Stimulated activated naive CD8-positive, alpha-beta T cell treated with anti-CD3 and anti-CD28 coated beads, Interleukin-15, Interleukin-2, amounts not matched to agents 100 U/mL and 50 U/mL, for 24 hours (primary cell): ENCODE measurements at regions not wholly inside any gene's neighbourhood (a gene's known extent, or its start where the extent isn't known, plus 50 kb on each side); places are given as distances from the start of the nearest gene placed in this dataset.
"Not testable (repeated sequence)": the region's sequence is repeated elsewhere in the genome, so short reads cannot be mapped to it uniquely, and the experiment has no call there.

Experiments used
- ATAC-seq: fragments of 150-1000 bp; cut with Tn5 transposase; one replicate; pipeline ENCODE4 v1.10.0; 2021
- DNase-seq: peaks from one replicate; pipeline ENCODE4 v3.0.0; 2021

- not testable (repeated sequence) for ATAC-seq, DNase-seq
Measured at GRCh38 chr2:146970981-146971380, 873.8 kb upstream of the ACVR2A start.

DNA sequence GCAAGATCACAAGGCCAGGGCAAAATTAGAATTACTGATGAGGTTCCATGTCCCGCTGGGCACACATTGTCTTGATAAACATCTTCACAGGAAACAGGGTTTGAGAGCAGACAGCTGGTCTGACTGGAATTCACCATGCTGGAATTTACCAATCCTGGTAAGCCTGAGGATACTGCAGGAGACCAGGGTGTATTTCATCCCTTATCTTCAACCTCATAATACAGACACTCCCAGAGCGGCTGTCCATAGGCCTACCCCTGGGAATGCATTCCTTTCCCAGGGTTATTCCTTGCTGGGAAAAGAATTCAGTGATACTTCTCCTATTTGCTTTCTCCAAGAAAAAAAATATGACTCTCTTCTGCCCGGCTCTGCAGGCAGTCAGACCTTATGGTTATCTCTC lies 875.1 kb upstream of the ACVR2A start:
- not testable (repeated sequence) for ATAC-seq

GRCh38 chr2:146964494-146964893 lies 880.3 kb upstream of the ACVR2A start:
- DNase-seq (no peak), ATAC-seq (no peak)

More for the DNA sequence above, 875.1 kb upstream of the ACVR2A start:
- not testable (repeated sequence) for DNase-seq

- DNase-seq: no peak
- ATAC-seq: no peak
Measured at GRCh38 chr2:146954544-146954943, 890.3 kb upstream of the ACVR2A start.

DNA sequence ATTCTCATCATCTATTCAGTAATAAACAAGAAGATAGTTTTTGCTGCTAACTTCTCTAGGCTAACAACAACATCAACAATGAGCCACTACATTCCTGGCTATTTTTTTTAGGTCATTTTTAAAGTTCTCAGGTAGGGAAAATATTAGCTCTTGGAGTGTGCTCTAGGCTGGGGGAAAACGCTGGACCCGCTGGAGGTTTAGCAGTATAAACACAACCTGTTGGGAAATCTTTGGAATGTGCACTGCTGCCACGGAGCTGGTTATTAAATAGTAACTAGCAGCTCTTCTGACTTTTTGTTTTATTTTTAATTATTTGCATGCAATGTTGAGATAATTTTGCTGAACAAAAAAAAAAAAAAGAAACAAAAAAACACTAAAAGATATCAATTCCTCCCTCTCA lies 892.1 kb upstream of the ACVR2A start:
- DNase-seq (no peak), ATAC-seq (no peak)

DNA sequence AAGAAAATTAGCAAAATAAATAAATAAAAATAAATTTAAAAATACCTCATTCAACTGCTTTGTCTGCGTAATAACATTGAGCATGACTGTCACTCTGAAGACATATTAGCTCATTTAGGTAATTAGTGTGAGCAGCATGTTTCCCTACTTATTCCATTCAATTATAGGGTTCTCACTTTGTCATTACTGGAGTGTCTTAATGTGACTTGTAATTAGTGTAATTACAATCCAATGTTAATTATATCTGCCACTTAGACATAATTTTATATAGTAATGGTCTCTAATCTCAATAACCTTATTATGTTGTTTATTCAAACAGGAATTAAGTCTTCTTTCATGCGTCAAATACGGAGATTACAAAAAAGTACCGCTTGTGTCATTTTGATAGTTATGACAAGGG lies 893.9 kb upstream of the ACVR2A start:
- ATAC-seq (no peak), DNase-seq (no peak)

DNA sequence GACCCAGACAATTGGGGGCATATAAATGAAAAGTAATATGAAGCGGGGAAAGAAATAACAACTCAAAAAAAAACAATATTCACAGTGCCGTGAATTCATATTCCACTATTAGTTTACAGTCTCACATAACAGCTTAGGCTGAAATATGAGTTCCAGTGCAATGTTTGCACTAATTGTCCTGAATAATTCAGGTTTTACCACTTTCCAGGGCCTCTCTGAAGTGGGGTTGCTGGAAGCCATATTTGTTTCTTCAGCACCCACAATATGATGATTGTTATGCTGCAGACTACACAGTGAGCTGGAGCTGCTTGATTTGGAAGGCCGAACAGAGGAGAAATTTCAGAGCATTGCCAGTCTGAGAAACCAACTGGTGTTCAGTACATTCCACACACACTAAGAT lies 894.5 kb upstream of the ACVR2A start:
- DNase-seq (no peak), ATAC-seq (no peak)

GRCh38 chr2:146949400-146949799 lies 895.4 kb upstream of the ACVR2A start:
- no peak for DNase-seq
- no peak for ATAC-seq

DNA sequence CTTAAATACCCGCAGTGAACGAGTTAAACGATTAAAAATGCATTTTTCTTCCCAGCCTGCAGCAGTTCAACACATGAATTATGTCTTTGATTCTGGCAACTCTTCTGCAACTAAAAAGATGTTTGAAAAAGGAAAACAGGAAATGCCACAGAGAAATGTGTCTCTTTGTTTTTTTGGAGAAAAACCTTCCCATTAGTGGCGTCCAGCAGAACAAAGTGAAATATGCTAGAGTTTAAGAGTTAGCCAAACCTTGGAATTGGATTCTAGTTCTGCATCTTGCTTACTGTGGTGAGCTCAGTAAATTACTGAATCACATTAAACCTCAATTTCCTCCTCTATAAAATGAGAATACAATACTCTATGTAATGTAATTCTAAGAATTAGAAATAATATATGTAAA lies 900.2 kb upstream of the ACVR2A start:
- no peak for ATAC-seq

DNA sequence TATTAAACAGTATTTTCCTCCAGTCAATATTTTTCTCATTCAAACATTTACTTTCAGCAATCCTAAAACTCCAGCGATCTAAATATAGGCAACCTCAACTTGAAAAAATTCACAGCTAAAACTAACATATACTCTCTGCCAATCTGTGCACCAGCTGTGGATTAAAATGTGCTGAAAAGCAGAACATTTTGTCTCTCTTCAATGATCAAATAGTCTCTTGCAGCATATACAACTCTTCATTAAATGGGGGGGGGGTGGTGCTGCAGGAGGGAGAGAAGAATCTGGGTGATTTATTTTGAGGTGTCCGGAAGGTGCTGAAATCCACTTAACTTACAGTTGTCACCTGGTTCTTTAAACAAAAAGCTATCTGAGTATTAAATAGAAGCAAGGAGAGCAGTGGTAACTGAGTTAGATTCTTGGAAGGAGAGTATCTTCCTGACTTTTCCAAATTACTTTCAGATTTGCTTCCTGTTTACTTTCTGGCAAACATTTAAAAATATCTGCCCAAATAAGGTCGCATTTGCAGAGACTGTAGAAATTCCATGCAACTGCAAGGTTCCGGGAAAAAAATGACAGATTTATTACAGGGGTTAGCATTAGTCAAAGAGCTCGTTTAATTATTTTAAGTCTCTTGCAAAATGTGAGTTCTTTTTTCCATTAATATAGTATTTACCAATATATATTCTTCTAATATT lies 904.7 kb upstream of the ACVR2A start:
- ATAC-seq (no peak), DNase-seq (no peak)

More for the DNA sequence above, 900.2 kb upstream of the ACVR2A start:
- no peak for DNase-seq

GRCh38 chr2:146934921-146935320 lies 909.9 kb upstream of the ACVR2A start:
- DNase-seq: no peak
- ATAC-seq: no peak

DNA sequence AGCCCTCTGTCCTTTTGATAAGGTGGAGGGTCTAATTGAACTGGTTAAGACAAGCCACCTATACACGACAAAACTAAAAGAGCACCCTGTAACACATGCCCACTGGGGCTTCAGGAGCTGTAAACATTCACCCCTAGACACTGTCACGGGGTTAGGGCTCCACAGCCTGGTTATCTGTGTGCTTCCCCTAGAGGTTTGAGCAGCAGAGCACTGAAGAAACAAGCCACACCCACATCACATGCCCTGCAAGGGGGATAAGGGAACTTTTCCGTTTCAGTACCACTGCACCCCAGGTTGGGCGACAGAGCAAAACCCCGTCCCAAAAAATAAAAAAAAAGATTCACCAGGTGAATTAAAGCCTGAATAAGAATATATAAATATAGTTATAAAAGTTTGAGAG lies 913.7 kb upstream of the ACVR2A start:
- DNase-seq: no peak

DNA sequence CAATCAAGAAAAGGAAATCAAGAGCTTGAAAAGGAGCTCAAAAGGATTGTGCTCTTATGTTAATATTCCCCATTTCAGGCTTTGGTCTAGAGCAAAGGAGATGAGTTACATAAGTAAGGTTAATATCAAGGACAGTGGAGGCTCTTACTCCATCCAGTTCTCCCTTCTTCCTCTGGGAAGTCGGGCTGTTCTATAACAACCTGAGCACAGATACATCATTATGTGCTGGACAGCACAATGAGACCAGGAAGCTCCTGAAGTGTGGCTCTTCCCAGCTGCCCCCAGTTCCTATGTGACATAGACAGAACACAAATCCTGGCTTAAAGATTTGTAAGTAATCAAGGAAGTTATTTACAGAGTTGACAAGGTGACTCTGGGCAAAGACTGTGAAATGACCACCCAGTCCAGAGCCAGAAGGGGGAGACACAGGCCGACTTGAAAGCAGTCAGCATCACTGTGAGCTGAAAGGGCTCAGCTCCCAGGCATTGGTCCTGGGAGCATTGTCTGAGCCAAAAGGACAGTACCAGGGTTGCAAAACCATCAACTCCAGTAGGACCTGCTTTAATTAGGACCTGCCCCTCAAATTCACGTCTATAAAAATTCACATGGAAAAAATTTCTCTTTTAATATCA lies 917.6 kb upstream of the ACVR2A start:
- ATAC-seq (no peak), DNase-seq (no peak)

More for the DNA sequence above, 913.7 kb upstream of the ACVR2A start:
- no peak for ATAC-seq

DNA sequence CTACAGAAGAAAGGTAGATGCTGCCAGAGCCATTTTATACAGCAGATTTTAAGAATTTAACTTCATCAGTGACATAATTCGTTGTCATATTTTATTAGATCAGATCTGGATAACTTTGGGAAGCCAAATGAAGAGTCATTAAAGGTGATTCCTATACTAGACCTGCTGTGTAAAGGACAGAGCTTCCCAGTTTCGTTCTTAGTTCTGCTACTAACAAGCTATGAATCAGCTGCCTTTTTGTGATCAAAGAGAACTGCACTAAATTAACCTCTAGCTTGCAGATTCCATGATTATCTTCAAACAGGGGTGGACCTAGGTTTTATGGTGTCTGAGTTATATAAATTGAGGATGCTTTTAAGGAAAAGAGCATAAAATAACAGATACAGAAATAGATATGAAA lies 926.5 kb upstream of the ACVR2A start:
- DNase-seq (no peak), ATAC-seq (no peak)

DNA sequence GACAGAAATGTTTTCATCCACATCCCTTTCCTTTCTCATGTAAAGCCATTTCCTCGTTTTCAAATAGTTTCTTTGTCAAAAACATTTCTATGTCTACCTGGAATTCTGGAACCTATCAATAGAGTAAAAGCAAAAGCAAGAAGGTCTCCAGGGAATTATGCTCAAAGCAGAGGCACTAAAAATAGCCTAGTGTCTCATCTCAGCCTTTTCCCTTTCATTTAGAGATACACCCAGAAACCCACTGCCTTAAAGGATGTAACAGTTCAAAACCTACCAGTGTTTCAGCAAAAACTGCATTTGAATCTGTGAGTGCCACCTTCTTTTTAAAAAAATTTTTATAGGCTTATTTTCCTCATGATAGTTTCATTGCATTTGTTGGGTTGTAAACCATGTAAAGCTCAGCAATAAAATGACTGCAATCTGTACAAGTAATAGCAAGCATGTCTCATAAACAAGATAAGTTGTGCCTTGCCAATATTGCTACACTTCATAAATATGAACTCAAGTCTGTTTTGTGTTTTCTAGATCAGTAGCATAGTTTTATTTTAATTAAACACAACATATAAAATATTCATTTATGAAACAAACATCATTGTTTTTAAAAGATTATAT lies 927.3 kb upstream of the ACVR2A start:
- DNase-seq (no peak), ATAC-seq (no peak)

- DNase-seq (no peak), ATAC-seq (no peak)
Measured at GRCh38 chr2:146916914-146917313, 927.9 kb upstream of the ACVR2A start.

DNA sequence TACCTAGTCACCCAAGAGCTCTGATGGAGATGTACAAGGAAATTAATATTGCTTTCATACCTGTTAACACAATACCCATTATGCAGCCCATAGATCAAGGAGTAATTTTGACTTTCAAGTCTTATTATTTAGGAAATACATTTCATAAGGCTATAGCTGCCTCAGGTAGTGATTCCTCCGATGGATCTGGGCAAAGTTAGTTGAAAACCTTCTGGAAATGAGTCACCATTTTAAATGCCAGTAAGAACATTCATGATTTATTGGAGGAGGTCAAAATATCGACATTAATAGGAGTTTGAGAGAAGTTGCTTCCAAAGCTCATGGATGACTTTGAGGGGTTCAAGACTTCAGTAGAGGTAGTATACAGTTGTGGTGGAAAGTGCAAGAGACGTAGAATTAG lies 931.4 kb upstream of the ACVR2A start:
- no peak for DNase-seq
- ATAC-seq: no peak

DNA sequence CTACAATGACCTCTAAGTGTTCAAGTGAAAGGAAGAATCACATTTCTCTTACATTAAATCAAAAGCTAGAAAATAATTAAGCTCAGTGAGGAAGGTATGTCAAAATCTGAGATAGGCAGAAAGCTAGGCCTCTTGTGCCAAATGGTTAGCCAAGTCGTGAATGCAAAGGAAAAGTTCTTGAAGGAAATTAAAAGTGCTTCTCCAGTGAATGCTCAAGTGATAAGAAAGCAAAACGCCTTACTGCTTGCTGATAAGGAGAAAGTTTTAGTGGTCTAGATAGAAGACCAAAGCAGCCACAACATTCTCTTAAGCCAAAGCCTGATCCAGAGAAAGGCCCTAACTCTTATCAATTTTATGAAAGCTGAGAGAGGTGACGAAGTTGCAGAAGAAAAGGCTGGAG lies 932.3 kb upstream of the ACVR2A start:
- ATAC-seq (no peak), DNase-seq (no peak)

GRCh38 chr2:146908776-146909175 lies 936.1 kb upstream of the ACVR2A start:
- ATAC-seq: no peak
- no peak for DNase-seq

DNA sequence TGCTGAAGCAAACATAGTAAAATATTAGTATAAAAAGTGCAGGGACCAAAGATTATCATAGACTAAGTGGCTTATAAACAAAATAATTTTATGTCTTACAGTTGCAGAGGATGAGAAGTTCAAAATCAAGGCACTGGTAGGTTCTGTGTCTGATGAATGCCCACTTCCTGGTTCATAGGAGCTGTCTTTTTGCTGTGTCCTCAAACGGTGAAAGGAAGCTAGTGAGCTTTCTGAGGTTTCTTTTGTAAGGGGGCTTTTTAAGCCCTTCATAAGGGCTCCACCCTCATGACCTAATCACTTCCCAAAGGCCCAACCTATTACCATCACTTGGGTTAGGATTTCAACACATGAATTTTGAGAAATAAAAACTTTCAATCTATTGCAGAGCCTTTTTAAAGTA lies 946.7 kb upstream of the ACVR2A start:
- no peak for ATAC-seq
- DNase-seq: no peak

GRCh38 chr2:146894514-146894913 lies 950.3 kb upstream of the ACVR2A start:
- ATAC-seq (no peak), DNase-seq (no peak)

GRCh38 chr2:146893500-146894041 lies 951.3 kb upstream of the ACVR2A start:
- no peak for ATAC-seq
- DNase-seq: no peak

- no peak for DNase-seq
- no peak for ATAC-seq
Measured at GRCh38 chr2:146890491-146890890, 954.3 kb upstream of the ACVR2A start.
